HepG2 (cell line): ENCODE measurements at regions not wholly inside any gene's neighbourhood (a gene's known extent, or its start where the extent isn't known, plus 50 kb on each side); places are given as distances from the start of the nearest gene placed in this dataset.
"Not testable (repeated sequence)": the region's sequence is repeated elsewhere in the genome, so short reads cannot be mapped to it uniquely, and the experiment has no call there.

Source experiments
- ATAC-seq: fragments of 200-7000 bp; cut with Tn5 transposase; 3 replicates; pipeline ENCODE4 v1.9.1; 2020; ENCODE audit warnings: mild to moderate bottlenecking, moderate library complexity
- BruUV-seq: library from RNA; stranded (reverse); fragments of 400-500 nt; replicated peaks from 2 replicates; lab custom pipeline; 2021; lab: Mats Ljungman, UMichigan
- CTCF ChIA-PET: fragments of 300-600 bp; formaldehyde crosslinking; extraction: SDS; loops from one replicate; lab custom pipeline; 2021; ENCODE audit warnings: low total read pairs, inconsistent platforms, low intra/inter-chr PET ratio; lab: Yijun Ruan, JAX
- POLR2A ChIA-PET: fragments of 350-600 bp; sonication (Branson Sonifier 250); formaldehyde crosslinking; loops from one replicate; lab custom pipeline; 2020; ENCODE audit warnings: antibody characterized with exemption, inconsistent platforms; lab: Yijun Ruan, JAX
- DNase-seq: peaks from one replicate; pipeline ENCODE4 v3.0.0-alpha.2; 2015; ENCODE audit warnings: low spot score
- FAIRE-seq: peaks from 3 replicates; lab custom pipeline; 2011; peaks lifted over from hg19 to GRCh38; lab: Jason Lieb, UNC
- H2AFZ ChIP-seq: one replicate; pipeline ENCODE4 v1.6.1; 2011; ENCODE audit warnings: low read length, inconsistent platforms
- H3K27ac ChIP-seq: fragments of 300-600 bp; 3 replicates; pipeline ENCODE4 v1.8.0; 2011; ENCODE audit warnings: mixed run types, mild to moderate bottlenecking, mixed read lengths, low read length, inconsistent platforms; ENCODE audit not compliant: insufficient read depth; ENCODE audit errors: extremely low read length
- H3K27me3 ChIP-seq, 2 experiments: fragments of 200-600 bp in 1 of 2; 2 replicates in 1 of 2; 3 replicates in 1 of 2; pipeline versions ENCODE4 v1.6.0 to v1.8.0; 2011; ENCODE audit warnings: low read length in 2 of 2, mild to moderate bottlenecking in 2 of 2, moderate library complexity in 2 of 2, inconsistent platforms in 1 of 2; ENCODE audit not compliant: insufficient read depth in 2 of 2, control insufficient read depth in 1 of 2
- H3K36me3 ChIP-seq, 2 experiments: fragments of 200-600 bp in 1 of 2; replicated peaks in 1 of 2; 2 replicates in 1 of 2; 3 replicates in 1 of 2; pipeline versions ENCODE4 v1.5.1 to v1.8.0; 2011; ENCODE audit warnings: low read length in 2 of 2, inconsistent platforms in 1 of 2; ENCODE audit not compliant: insufficient read depth in 2 of 2, control insufficient read depth in 1 of 2
- H3K4me1 ChIP-seq: 2 replicates; pipeline ENCODE4 v1.5.1; 2012; ENCODE audit warnings: low read length, inconsistent platforms; ENCODE audit not compliant: insufficient read depth
- H3K4me2 ChIP-seq: 2 replicates; pipeline ENCODE4 v1.6.0; 2011; ENCODE audit warnings: low read depth, low read length, inconsistent platforms
- H3K4me3 ChIP-seq, 3 experiments: fragments of 200-600 bp in 1 of 3; sonication (generic), shearing (Covaris generic) in 1 of 3; replicated peaks in 1 of 3; 2 replicates each; pipeline ENCODE4 v1.5.1; 2011 to 2016; ENCODE audit warnings: low read length in 3 of 3, inconsistent platforms in 2 of 3, low read depth in 2 of 3, mild to moderate bottlenecking in 2 of 3, control low read depth in 1 of 3, mixed read lengths in 1 of 3; ENCODE audit not compliant: insufficient read depth in 1 of 3
- H3K79me2 ChIP-seq: one replicate; pipeline ENCODE4 v1.6.1; 2011; ENCODE audit warnings: low read length, inconsistent platforms; ENCODE audit not compliant: insufficient read depth
- H3K9ac ChIP-seq: 2 replicates; pipeline ENCODE4 v1.6.0; 2011; ENCODE audit warnings: mild to moderate bottlenecking, low read depth, low read length, inconsistent platforms; ENCODE audit not compliant: insufficient read depth
- H3K9me3 ChIP-seq: 2 replicates; pipeline ENCODE4 v1.5.1; 2012; ENCODE audit warnings: mild to moderate bottlenecking, low read length
- H4K20me1 ChIP-seq: 2 replicates; pipeline ENCODE4 v1.6.0; 2011; ENCODE audit warnings: inconsistent platforms, mild to moderate bottlenecking, low read length, moderate library complexity; ENCODE audit not compliant: insufficient read depth
- HNRNPK ChIP-seq: fragments of 200-400 bp; formaldehyde crosslinking; IDR thresholded peaks from 2 replicates; pipeline ENCODE4 v1.6.1; 2018; ENCODE audit warnings: low read length, low read depth, moderate library complexity, mild to moderate bottlenecking; ENCODE audit not compliant: poor library complexity, severe bottlenecking
- IRX3 ChIP-seq: sonication (generic); formaldehyde crosslinking; IDR thresholded peaks from 2 replicates; pipeline ENCODE4 v1.8.1; 2023; ENCODE audit warnings: mild to moderate bottlenecking, low read depth, missing genetic modification reagents, borderline replicate concordance
- MTA3 ChIP-seq: sonication (generic); formaldehyde crosslinking; IDR thresholded peaks from 2 replicates; pipeline ENCODE4 v1.4.0; 2020; ENCODE audit warnings: missing genetic modification reagents
- PCBP2 ChIP-seq: fragments of 200-400 bp; formaldehyde crosslinking; optimal IDR thresholded peaks from 2 replicates; pipeline ENCODE3; 2018; ENCODE audit warnings: low read length, low read depth; ENCODE audit not compliant: poor library complexity, severe bottlenecking
- ZNF264 ChIP-seq: sonication (generic); formaldehyde crosslinking; IDR thresholded peaks from 2 replicates; pipeline ENCODE4 v1.4.0; 2020; ENCODE audit warnings: missing genetic modification reagents
- ZNF431 ChIP-seq: sonication (generic); formaldehyde crosslinking; IDR thresholded peaks from 2 replicates; pipeline ENCODE4 v1.9.0; 2022; ENCODE audit warnings: missing genetic modification reagents, low read depth, mild to moderate bottlenecking, borderline replicate concordance
- WGBS: methylation state at CpG from one replicate; pipeline ENCODE4 v1.1.6; 2017; ENCODE audit warnings: low lambda C conversion rate; 5-methylcytosine and 5-hydroxymethylcytosine counted together
- in situ Hi-C: cut with HindIII; loops from 2 replicates; pipeline ENCODE4 v1.10.0; 2017; ENCODE audit warnings: low pct_unique_long_range_greater_than_20kb; ENCODE audit not compliant: extremely low pct_ligation_motif_present
- intact Hi-C: fragments of 100-400 bp; cut with micrococcal nuclease; formaldehyde crosslinking; loops from one replicate; pipeline ENCODE4 v1.10.0; 2022; ENCODE audit not compliant: unreplicated experiment
- TF ChIP-seq, protein P1 (sequence below): sonication (generic); formaldehyde crosslinking; IDR thresholded peaks from 2 replicates; pipeline ENCODE4 v1.4.0; 2020; ENCODE audit warnings: missing genetic modification reagents, borderline replicate concordance
- TF ChIP-seq, protein P2 (sequence below): sonication (generic); formaldehyde crosslinking; IDR thresholded peaks from 2 replicates; pipeline ENCODE4 v1.4.0; 2020; ENCODE audit warnings: missing genetic modification reagents, borderline replicate concordance

DNA sequence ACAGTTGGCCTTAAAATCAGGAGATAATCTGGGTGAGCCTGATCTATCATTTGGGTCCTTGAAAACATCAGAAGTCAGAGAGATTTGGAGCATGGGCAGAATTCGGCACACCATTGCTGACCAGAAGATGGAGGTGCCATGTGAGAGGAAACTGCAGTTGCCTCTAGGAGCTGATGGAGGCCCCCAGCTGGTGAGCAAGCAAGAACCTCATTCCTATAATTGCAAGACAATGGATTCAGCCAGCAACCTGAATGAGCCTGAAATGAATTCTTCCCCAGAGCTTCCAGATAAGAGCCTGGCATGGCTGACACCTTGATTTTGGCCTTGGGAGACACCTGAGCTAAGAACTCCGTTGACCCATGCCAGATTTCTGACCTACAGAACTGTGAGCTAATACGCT is 76.3 kb upstream of the FYN start (continued):
- TF ChIP-seq, protein P1, sequence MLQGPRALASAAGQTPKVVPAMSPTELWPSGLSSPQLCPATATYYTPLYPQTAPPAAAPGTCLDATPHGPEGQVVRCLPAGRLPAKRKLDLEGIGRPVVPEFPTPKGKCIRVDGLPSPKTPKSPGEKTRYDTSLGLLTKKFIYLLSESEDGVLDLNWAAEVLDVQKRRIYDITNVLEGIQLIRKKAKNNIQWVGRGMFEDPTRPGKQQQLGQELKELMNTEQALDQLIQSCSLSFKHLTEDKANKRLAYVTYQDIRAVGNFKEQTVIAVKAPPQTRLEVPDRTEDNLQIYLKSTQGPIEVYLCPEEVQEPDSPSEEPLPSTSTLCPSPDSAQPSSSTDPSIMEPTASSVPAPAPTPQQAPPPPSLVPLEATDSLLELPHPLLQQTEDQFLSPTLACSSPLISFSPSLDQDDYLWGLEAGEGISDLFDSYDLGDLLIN (CRISPR knock-in tag): no peak

DNA sequence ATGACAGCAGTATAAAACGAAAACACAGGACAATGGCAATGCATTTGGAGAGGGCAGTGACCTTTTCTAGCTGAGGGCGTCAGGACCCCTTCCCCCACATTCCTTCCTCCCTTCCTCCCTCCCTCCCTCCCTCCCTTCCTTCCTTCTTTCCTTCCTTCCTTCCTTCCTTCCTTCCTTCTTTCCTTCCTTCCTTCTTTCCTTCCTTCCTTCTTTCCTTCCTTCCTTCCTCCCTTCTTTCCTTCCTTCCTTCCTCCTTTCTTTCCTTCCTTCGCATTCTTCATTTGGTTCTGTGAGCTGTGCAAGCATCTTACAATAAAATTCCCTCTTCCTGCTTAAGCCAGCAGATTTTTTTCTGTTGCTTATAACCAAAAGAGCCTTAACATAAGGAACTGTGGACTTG is 76.7 kb upstream of the FYN start:
- H3K9ac ChIP-seq, in situ Hi-C loops, H3K4me3 ChIP-seq, FAIRE-seq, H3K4me1 ChIP-seq, POLR2A ChIA-PET, H3K4me2 ChIP-seq, H3K79me2 ChIP-seq, H3K27ac ChIP-seq, DNase-seq, H2AFZ ChIP-seq, intact Hi-C loops, ATAC-seq, BruUV-seq, H4K20me1 ChIP-seq, CTCF ChIA-PET, H3K9me3 ChIP-seq, H3K36me3 ChIP-seq: not testable (repeated sequence)
- H3K27me3 ChIP-seq: peaks cover 3 to 38% of the 10 kb centered on the region in 2 experiments; a peak in 4 of 5 replicates
- WGBS: 21% methylated on average over 3 of the region's 3 CpGs
- TF ChIP-seq PCBP2 (peak; percentile 46), HNRNPK (peak; percentile 56)

DNA sequence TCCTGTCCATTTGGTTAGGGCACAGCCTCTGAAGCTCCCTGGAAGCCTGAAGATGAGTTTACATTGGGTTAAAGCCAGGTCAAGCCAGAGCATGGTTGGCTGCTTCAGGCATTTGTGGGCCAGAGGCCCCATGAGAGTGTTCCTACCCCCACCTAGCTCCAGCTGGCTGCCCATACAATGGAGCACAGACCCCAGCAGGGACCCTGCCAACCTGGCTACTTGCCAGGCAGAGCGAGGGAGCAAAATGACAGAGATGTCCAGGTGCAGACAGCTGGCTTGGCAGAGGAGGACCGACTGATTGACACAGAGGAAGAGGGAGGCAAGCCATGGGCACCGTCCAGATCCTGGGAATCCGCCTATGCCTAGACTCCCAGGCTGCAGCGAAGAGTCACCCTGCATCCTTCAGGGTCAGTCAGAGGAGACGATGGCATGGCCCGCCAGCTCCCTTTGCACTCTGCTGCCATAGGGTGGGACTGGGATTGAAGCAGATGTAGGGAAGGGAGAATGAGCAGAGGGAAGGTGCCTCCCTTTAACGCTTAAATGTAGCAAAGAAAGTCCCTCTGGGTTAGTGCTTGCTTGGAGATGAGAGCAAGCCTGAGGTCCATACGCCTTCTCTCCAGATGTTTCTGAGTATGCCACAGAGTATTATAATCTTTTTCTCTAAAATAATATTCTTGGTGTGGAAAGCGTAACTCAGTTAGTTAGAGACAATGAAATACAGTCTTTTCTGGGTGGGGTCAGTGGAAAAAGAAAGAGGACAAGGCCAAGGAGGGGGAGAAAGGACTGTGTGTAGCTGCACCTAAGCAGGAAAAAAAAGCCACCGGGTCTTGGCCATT is 77.6 kb upstream of the FYN start:
- no peaks in the 10 kb centered on the region for H3K9me3 ChIP-seq
- POLR2A ChIA-PET: no interaction called here
- H4K20me1 ChIP-seq: no peaks in the 10 kb centered on the region
- H3K9ac ChIP-seq: no peak overlapping the region
- no peaks in the 10 kb centered on the region for H3K36me3 ChIP-seq
- intact Hi-C loops (no loop called here), in situ Hi-C loops (no loop called here)
- BruUV-seq: no TSS peak
- no peak overlapping the region for H3K4me2 ChIP-seq
- H3K4me3 ChIP-seq: no peak overlapping the region
- H3K4me1 ChIP-seq: no peaks in the 10 kb centered on the region
- no peak overlapping the region for H3K27ac ChIP-seq
- 49% methylated on average over 11 of the region's 11 CpGs for WGBS
- CTCF ChIA-PET: no interaction called here
- ATAC-seq (no peak), FAIRE-seq (no peak), DNase-seq (no peak)
- H3K79me2 ChIP-seq: no peaks in the 10 kb centered on the region
- peaks cover 3 to 38% of the 10 kb centered on the region in 2 experiments; a peak in 4 of 5 replicates for H3K27me3 ChIP-seq
- H2AFZ ChIP-seq: no peak overlapping the region
- TF ChIP-seq ZNF264 (CRISPR knock-in tag): no peak
- no peak for TF ChIP-seq MTA3 (CRISPR knock-in tag)
- TF ChIP-seq, protein P2, sequence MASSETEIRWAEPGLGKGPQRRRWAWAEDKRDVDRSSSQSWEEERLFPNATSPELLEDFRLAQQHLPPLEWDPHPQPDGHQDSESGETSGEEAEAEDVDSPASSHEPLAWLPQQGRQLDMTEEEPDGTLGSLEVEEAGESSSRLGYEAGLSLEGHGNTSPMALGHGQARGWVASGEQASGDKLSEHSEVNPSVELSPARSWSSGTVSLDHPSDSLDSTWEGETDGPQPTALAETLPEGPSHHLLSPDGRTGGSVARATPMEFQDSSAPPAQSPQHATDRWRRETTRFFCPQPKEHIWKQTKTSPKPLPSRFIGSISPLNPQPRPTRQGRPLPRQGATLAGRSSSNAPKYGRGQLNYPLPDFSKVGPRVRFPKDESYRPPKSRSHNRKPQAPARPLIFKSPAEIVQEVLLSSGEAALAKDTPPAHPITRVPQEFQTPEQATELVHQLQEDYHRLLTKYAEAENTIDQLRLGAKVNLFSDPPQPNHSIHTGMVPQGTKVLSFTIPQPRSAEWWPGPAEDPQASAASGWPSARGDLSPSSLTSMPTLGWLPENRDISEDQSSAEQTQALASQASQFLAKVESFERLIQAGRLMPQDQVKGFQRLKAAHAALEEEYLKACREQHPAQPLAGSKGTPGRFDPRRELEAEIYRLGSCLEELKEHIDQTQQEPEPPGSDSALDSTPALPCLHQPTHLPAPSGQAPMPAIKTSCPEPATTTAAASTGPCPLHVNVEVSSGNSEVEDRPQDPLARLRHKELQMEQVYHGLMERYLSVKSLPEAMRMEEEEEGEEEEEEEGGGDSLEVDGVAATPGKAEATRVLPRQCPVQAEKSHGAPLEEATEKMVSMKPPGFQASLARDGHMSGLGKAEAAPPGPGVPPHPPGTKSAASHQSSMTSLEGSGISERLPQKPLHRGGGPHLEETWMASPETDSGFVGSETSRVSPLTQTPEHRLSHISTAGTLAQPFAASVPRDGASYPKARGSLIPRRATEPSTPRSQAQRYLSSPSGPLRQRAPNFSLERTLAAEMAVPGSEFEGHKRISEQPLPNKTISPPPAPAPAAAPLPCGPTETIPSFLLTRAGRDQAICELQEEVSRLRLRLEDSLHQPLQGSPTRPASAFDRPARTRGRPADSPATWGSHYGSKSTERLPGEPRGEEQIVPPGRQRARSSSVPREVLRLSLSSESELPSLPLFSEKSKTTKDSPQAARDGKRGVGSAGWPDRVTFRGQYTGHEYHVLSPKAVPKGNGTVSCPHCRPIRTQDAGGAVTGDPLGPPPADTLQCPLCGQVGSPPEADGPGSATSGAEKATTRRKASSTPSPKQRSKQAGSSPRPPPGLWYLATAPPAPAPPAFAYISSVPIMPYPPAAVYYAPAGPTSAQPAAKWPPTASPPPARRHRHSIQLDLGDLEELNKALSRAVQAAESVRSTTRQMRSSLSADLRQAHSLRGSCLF (CRISPR knock-in tag): no peak
- no peak for TF ChIP-seq IRX3 (CRISPR knock-in tag)
- no peak for TF ChIP-seq ZNF431 (CRISPR knock-in tag)
